Pancreas (tissue), 10 donors: ENCODE measurements at regions not wholly inside any gene's neighbourhood (a gene's known extent, or its start where the extent isn't known, plus 50 kb on each side); places are given as distances from the start of the nearest gene placed in this dataset.

Source experiments
- ATAC-seq, 4 donors: fragments of 200-7000 bp; cut with Tn5 transposase; one replicate each; pipeline versions ENCODE4 v1.8.0 to v1.9.1; 2020; ENCODE audit warnings: mild to moderate bottlenecking in 4 of 4, moderate library complexity in 4 of 4
- DNase-seq, 6 donors: peaks; one replicate each; pipeline ENCODE4 v3.0.0-alpha.2; 2020
- FAIRE-seq: peaks from 2 replicates; lab custom pipeline; 2012; peaks lifted over from hg19 to GRCh38; lab: Jason Lieb, UNC
- H3K27ac ChIP-seq, 4 donors: fragments of 200-600 bp; sonication (generic); 1 replicate in 3 of 4; 2 replicates in 1 of 4; pipeline versions ENCODE4 v1.5.0 to v1.8.0; 2020
- H3K27me3 ChIP-seq, 4 donors: fragments of 200-600 bp; one replicate each; pipeline ENCODE4 v1.8.0; 2021
- H3K36me3 ChIP-seq, 3 donors: fragments of 200-600 bp; sonication (generic) in 1 of 3; one replicate each; pipeline versions ENCODE4 v1.5.0 to v1.8.0; 2020 to 2021
- H3K4me1 ChIP-seq, 3 donors: fragments of 200-600 bp; one replicate each; pipeline ENCODE4 v1.8.0; 2021
- H3K4me3 ChIP-seq, 4 donors: fragments of 200-600 bp; sonication (generic) in 2 of 4; one replicate each; pipeline versions ENCODE4 v1.5.0 to v1.8.0; 2020 to 2021
- H3K9me3 ChIP-seq, 4 donors: fragments of 200-600 bp; one replicate each; pipeline ENCODE4 v1.8.0; 2021
- WGBS, 2 donors: extraction: QIAGEN DNeasy Blood & Tissue Kit; methylation state at CpG; one replicate each; pipeline ENCODE4 v1.1.7; 2013; 5-methylcytosine and 5-hydroxymethylcytosine counted together
- intact Hi-C, 3 donors: fragments of 100-400 bp; cut with DNase I; formaldehyde crosslinking; loops; one replicate each; pipeline versions ENCODE4 v1.11.1 to v1.14.2; 2022
- TF ChIP-seq, protein P1 (sequence below), 4 donors: fragments of 200-600 bp; sonication (generic) in 3 of 4; IDR thresholded peaks; one replicate each; pipeline versions ENCODE4 v1.5.0 to v1.8.0; 2021; ENCODE audit warnings: antibody characterized with exemption in 4 of 4
- donor health status: healthy with polysubstance abuse.
- donor health status: DM: no; HTN: no; CAD: no; lungs with moderate emphysema.
- donor health status: DM: no; HTN: no; CAD: no.
- donor health status: control.
- donor health status: control.
- donor health status: Bipolar disorder and iron deficiency.
- donor health status: DM: yes; HTN: yes; CAD: no.
- donor health status: DM: no; HTN: no; CAD: no.
- donor health status: DM: no; HTN: no; CAD: no.
- donor health status: DM: yes; HTN: yes; CAD: no.

DNA sequence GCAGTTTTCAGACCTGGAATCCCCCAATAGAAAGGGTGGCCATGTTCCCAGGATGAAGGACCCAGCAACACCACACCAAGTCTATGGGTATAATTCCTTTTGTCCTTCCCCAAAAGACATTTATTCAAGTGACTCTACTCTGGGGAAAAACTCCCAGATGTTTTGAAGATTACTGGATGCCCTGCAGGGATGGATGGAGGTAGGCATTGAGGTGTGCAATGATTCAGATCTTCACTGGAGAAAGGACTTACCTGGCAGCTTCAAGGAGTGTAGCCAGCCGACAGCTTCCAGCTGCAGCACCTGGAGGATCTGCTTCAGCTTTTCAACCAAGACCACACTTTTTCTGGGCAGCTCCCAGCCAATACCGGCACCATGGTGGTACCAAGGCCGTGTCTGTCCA, 172.0 kb downstream of the BAMBI start:
- Histone ChIP-seq H3K36me3 (no peaks in the 10 kb centered on the region), H3K9me3 (no peaks in the 10 kb centered on the region), H3K4me1 (no peaks in the 10 kb centered on the region), H3K27ac (no peak overlapping the region), H3K27me3 (no peaks in the 10 kb centered on the region), H3K4me3 (no peak overlapping the region)
- WGBS, 2 donors = 75 to 89% methylated on average over 3 of the region's 3 CpGs
- TF ChIP-seq, protein P1, sequence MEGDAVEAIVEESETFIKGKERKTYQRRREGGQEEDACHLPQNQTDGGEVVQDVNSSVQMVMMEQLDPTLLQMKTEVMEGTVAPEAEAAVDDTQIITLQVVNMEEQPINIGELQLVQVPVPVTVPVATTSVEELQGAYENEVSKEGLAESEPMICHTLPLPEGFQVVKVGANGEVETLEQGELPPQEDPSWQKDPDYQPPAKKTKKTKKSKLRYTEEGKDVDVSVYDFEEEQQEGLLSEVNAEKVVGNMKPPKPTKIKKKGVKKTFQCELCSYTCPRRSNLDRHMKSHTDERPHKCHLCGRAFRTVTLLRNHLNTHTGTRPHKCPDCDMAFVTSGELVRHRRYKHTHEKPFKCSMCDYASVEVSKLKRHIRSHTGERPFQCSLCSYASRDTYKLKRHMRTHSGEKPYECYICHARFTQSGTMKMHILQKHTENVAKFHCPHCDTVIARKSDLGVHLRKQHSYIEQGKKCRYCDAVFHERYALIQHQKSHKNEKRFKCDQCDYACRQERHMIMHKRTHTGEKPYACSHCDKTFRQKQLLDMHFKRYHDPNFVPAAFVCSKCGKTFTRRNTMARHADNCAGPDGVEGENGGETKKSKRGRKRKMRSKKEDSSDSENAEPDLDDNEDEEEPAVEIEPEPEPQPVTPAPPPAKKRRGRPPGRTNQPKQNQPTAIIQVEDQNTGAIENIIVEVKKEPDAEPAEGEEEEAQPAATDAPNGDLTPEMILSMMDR (IDR thresholded peaks at IDR 0.05) = no peak
- ATAC-seq = no peak
- no peak for FAIRE-seq
- DNase-seq = no peak
- intact Hi-C loops = no loop called here

DNA sequence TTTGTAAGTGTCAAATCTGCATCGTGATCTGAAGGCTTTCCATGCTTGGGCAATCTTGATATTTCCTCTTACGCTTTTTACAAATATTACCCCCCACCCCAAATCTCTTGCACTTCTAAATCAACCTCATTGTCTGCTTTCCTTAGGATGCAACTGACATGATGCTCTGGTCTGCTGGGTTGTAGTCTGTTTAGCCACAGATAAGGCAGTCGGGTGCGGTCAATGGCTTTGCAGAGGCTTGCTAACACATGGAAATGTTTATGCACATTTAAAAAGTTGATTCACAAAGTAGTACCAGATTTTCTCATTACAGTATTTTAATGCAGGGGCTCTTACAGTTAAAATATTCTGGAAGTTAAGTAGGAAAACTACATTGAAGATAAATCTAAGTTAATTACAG, 172.5 kb downstream of the BAMBI start:
- TF ChIP-seq, protein P1 (IDR thresholded peaks at IDR 0.05) = no peak
- H3K4me1 ChIP-seq = no peaks in the 10 kb centered on the region
- DNase-seq = no peak
- 85 to 89% methylated on average over 4 of the region's 4 CpGs for WGBS, 2 donors
- H3K36me3 ChIP-seq = no peaks in the 10 kb centered on the region
- intact Hi-C loops = no loop called here
- no peak overlapping the region for H3K27ac ChIP-seq
- no peak for ATAC-seq
- H3K27me3 ChIP-seq = no peaks in the 10 kb centered on the region
- H3K9me3 ChIP-seq = no peaks in the 10 kb centered on the region
- no peak for FAIRE-seq
- H3K4me3 ChIP-seq = no peak overlapping the region

DNA sequence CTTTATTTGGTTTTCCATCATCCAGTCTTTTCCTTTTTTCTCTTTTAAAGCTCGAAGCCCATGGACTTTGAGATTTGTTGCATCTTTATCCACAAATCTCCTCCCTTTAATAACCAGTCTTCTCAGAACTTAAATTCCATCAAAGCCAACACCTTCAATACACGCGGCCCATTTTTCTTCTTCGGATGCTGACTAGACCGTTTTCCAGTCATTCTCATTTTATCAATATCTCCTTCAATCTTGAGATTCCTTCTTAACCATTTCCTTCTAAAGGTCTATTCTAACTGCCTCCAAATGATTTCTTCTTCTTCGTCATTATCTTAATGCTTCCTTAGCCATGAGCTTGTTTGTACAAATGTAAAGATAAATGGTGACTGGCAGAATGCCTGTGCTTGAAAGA, 173.5 kb downstream of the BAMBI start:
- H3K4me1 ChIP-seq = no peaks in the 10 kb centered on the region
- no peak for ATAC-seq
- 75 to 82% methylated on average over 6 of the region's 6 CpGs for WGBS, 2 donors
- no peaks in the 10 kb centered on the region for H3K9me3 ChIP-seq
- no peak for FAIRE-seq
- intact Hi-C loops = no loop called here
- H3K27ac ChIP-seq = no peak overlapping the region
- H3K27me3 ChIP-seq = no peaks in the 10 kb centered on the region
- no peak overlapping the region for H3K4me3 ChIP-seq
- TF ChIP-seq, protein P1 (IDR thresholded peaks at IDR 0.05) = no peak
- no peaks in the 10 kb centered on the region for H3K36me3 ChIP-seq
- DNase-seq = no peak

DNA sequence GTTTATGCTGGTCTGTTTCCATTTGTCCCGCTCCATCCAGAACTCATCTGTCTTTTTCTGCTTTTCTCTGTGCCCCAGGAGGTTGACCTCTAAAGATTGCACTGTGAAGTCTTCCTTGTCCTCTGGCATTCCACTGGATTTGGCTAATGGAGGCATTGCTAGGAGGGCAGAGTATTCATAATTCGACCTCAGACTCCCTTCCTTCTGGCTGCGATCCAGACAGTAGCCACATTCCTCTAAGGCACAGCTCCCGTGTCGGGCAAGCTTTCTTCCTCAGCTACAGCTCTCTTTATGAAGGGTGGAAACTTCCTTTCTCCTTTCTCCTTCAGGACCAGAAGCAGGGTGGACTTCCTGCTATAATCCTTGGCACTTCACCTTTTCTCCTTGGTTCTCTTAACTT, 175.9 kb downstream of the BAMBI start:
- H3K27ac ChIP-seq = no peak overlapping the region
- DNase-seq (no peak), ATAC-seq (no peak), FAIRE-seq (no peak)
- H3K4me1 ChIP-seq = no peaks in the 10 kb centered on the region
- TF ChIP-seq, protein P1 (IDR thresholded peaks at IDR 0.05) = no peak
- H3K27me3 ChIP-seq = no peaks in the 10 kb centered on the region
- no peaks in the 10 kb centered on the region for H3K9me3 ChIP-seq
- intact Hi-C loops = no loop called here
- 48 to 52% methylated on average over 5 of the region's 5 CpGs for WGBS, 2 donors
- H3K4me3 ChIP-seq = no peak overlapping the region
- no peaks in the 10 kb centered on the region for H3K36me3 ChIP-seq

DNA sequence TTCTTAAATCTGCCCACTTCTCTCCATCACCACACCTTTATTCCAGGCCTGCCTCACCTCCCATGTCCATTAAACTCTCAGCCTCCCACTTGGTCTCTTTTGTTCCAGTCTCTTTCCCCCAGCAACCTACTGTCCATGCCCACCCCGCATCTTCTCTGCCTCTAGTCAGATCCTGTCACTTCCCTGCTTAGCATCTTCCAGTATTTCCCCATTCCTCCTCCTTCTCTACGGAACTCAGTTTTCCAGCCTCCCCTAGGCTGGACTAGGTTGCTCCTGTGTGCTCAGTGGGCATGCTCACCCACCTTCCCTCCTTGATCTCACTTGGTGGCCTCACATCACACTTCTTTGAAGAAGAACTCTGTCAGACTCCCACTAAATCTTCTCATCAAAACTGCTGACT, 179.8 kb downstream of the BAMBI start:
- H3K9me3 ChIP-seq = no peaks in the 10 kb centered on the region
- ATAC-seq (no peak), FAIRE-seq (no peak), DNase-seq (no peak)
- intact Hi-C loops = no loop called here
- H3K4me1 ChIP-seq = no peaks in the 10 kb centered on the region
- H3K27me3 ChIP-seq = no peaks in the 10 kb centered on the region
- no peak overlapping the region for H3K4me3 ChIP-seq
- no peak overlapping the region for H3K27ac ChIP-seq
- WGBS, 2 donors = 85 to 89% methylated on average over 2 of the region's 2 CpGs
- TF ChIP-seq, protein P1 (IDR thresholded peaks at IDR 0.05) = no peak
- H3K36me3 ChIP-seq = no peaks in the 10 kb centered on the region
